HL-60 (cell line): ENCODE measurements at regions not wholly inside any gene's neighbourhood (a gene's known extent, or its start where the extent isn't known, plus 50 kb on each side); places are given as distances from the start of the nearest gene placed in this dataset.

Experiments
- CTCF ChIP-seq: IDR thresholded peaks from one replicate; pipeline ENCODE4 v1.5.1; 2011; ENCODE audit warnings: low read length, control low read depth, inconsistent platforms; ENCODE audit not compliant: insufficient read depth
- GABPA ChIP-seq: IDR thresholded peaks from 2 replicates; pipeline ENCODE4 v1.6.1; 2012; ENCODE audit warnings: low read depth
- POLR2AphosphoS5 ChIP-seq: IDR thresholded peaks from 2 replicates; pipeline ENCODE4 v1.6.1; 2012; ENCODE audit warnings: low read depth
- REST ChIP-seq: IDR thresholded peaks from 2 replicates; pipeline ENCODE4 v1.6.1; 2012; ENCODE audit warnings: low read depth; ENCODE audit not compliant: insufficient replicate concordance

GRCh38 chr16:86991679-86992078 is 325.5 kb downstream of the C16orf95 start:
- TF ChIP-seq CTCF = no peak
- TF ChIP-seq POLR2AphosphoS5 = no peak
- TF ChIP-seq GABPA = no peak
- TF ChIP-seq REST = no peak
